Mesodermal cell (in vitro differentiated cells): ENCODE measurements at regions not wholly inside any gene's neighbourhood (a gene's known extent, or its start where the extent isn't known, plus 50 kb on each side); places are given as distances from the start of the nearest gene placed in this dataset.

Experiments used
- H3K27ac ChIP-seq: 2 replicates; pipeline ENCODE4 v1.7.0; 2013; ENCODE audit warnings: mild to moderate bottlenecking, low read depth, low read length, moderate library complexity; ENCODE audit not compliant: severe bottlenecking
- H3K36me3 ChIP-seq: 2 replicates; pipeline ENCODE4 v1.7.1; 2013; ENCODE audit warnings: mild to moderate bottlenecking, low read length, moderate library complexity; ENCODE audit not compliant: control insufficient read depth, insufficient read depth
- H3K4me1 ChIP-seq: one replicate; pipeline ENCODE4 v1.7.1; 2013; ENCODE audit warnings: mild to moderate bottlenecking, low read length; ENCODE audit not compliant: insufficient read depth, control insufficient read depth, poor library complexity, severe bottlenecking
- H3K4me3 ChIP-seq: 2 replicates; pipeline ENCODE4 v1.7.0; 2013; ENCODE audit warnings: low read length, control low read depth, mild to moderate bottlenecking; ENCODE audit not compliant: insufficient read depth, poor library complexity, severe bottlenecking; ENCODE audit errors: extremely low read depth
- H3K9me3 ChIP-seq: 2 replicates; pipeline ENCODE4 v1.7.1; 2013; ENCODE audit warnings: mild to moderate bottlenecking, low read length, moderate library complexity; ENCODE audit not compliant: control insufficient read depth
- WGBS, 2 experiments: methylation state at CpG; one replicate each; pipeline ENCODE4 v1.1.5; 2013; ENCODE audit warnings: missing lambda C conversion rate in 2 of 2; ENCODE audit not compliant: insufficient coverage in 2 of 2; 5-methylcytosine and 5-hydroxymethylcytosine counted together

GRCh38 chr7:41449694-41450093 is 253.2 kb downstream of the INHBA start:
- WGBS, 2 experiments: 89 to 93% methylated on average over 2 to 3 of the region's 5 CpGs
- no peak overlapping the region for H3K4me3 ChIP-seq
- H3K36me3 ChIP-seq: no peaks in the 10 kb centered on the region
- H3K9me3 ChIP-seq: no peaks in the 10 kb centered on the region
- H3K4me1 ChIP-seq: peaks cover 27% of the 10 kb centered on the region
- no peak overlapping the region for H3K27ac ChIP-seq

- WGBS, 2 experiments: 86 to 100% methylated on average over 1 to 2 of the region's 3 CpGs
- H3K4me3 ChIP-seq: no peak overlapping the region
Observed at GRCh38 chr7:41449286-41449685, 253.6 kb downstream of the INHBA start.

GRCh38 chr7:41448104-41448503 is 254.8 kb downstream of the INHBA start:
- H3K4me3 ChIP-seq: no peak overlapping the region
- peaks cover 27% of the 10 kb centered on the region for H3K4me1 ChIP-seq
- H3K36me3 ChIP-seq: no peaks in the 10 kb centered on the region
- peak overlapping the region; percentile 46 for H3K27ac ChIP-seq
- H3K9me3 ChIP-seq: no peaks in the 10 kb centered on the region

More at GRCh38 chr7:41449286-41449685, 253.6 kb downstream of the INHBA start:
- H3K27ac ChIP-seq: no peak overlapping the region
- no peaks in the 10 kb centered on the region for H3K9me3 ChIP-seq
- peaks cover 27% of the 10 kb centered on the region for H3K4me1 ChIP-seq
- no peaks in the 10 kb centered on the region for H3K36me3 ChIP-seq

DNA sequence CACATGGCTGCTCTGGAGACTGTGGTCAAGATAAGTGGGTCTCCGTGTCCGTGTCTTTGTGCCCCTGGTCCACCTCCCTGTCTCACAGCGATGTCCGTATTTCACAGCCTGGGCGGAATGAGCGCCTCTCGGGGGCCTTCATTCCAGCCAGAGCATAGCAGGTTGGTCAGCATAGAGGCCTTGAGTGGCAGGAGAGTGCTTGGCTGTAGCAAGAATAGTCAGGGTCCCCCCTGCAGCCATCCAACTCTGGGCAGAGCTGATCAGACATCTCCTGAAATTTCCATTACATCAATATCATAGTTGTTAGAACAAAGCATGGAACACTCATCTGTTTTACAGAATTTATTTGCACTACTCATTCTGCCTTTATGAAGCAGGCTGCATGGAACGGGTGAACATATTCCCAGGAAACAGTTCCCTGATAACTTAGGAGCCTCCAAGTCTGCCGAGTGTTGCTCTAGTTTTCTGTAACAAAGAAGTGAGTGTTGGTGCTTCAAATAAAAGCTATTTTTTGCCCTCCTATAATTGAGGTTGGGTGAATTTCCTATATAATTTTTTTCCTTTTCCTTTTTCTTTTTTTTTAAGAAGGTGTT is 255.3 kb downstream of the INHBA start:
- no peak overlapping the region for H3K4me3 ChIP-seq
- no peaks in the 10 kb centered on the region for H3K36me3 ChIP-seq
- H3K27ac ChIP-seq: peak overlapping the region; percentile 46
- WGBS, 2 experiments: 87 to 93% methylated on average over 7 to 8 of the region's 9 CpGs
- peaks cover 27% of the 10 kb centered on the region for H3K4me1 ChIP-seq
- no peaks in the 10 kb centered on the region for H3K9me3 ChIP-seq

DNA sequence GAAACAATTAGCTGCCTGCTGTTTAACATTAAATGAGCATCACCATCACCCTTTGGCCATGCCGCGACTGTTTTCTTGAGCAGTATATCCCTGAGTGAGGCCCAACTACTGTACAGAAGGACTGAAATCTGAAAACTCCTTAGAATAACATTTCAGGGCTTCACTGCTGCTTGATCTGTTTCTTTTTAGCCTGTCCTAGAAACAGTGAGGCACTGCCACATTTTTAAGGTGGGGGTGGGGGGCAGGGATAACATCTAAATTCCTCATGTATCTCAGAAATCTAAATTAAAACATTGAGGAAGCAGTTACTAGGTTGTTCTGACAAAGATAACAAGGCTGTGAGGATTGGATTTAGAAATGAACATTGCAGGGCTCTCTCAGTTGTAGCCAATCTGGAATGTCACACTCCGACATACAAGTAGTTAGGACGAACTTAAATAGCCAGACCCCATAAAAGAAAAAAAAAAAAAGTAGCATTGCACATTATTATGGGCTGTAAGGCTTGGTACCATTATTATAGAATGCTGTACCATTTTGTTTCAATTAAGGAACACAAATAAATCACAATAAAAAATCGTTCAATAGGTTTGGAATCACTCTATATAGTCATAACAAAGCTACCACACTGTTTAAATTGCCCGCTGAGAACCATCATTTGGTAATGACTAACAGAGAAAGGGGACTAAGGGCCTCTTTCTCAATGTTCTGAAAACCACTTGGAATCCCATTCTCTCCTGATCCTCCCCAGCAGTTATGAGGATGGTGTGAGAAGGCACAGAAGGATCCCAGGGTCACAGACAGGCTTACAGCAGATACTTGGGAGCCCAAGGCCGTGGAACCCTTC is 256.1 kb downstream of the INHBA start:
- 85 to 89% methylated on average over 4 to 5 of the region's 7 CpGs for WGBS, 2 experiments
- Histone ChIP-seq H3K9me3 (no peaks in the 10 kb centered on the region), H3K4me3 (no peak overlapping the region), H3K4me1 (peaks cover 27% of the 10 kb centered on the region), H3K27ac (peak overlapping the region; percentile 46), H3K36me3 (no peaks in the 10 kb centered on the region)

- Histone ChIP-seq H3K27ac (peak overlapping the region; percentile 20), H3K9me3 (no peaks in the 10 kb centered on the region), H3K4me3 (no peak overlapping the region), H3K36me3 (no peaks in the 10 kb centered on the region), H3K4me1 (peaks cover 27% of the 10 kb centered on the region)
- WGBS, 2 experiments: 90 to 94% methylated on average over 1 to 2 of the region's 3 CpGs
Observed at GRCh38 chr7:41445946-41446345, 256.9 kb downstream of the INHBA start.

DNA sequence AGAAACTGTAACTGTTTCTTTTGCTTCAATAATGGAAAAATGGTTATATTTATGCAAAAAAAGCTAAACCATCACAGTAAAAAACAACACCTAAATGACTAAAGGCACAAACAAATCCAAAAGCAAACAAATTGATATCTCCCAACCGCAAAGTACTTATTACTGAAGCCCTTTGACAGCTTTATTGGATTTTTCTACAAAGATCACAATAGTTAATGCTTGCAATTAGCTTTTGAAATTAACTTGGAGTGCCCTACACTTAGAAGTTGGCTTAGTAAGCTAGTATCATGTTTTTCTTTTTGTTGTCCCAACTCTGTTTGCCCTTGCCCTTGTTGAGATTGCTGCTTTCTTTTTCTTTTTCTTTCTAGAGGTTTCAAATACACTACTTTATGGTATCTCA is 257.5 kb downstream of the INHBA start:
- Histone ChIP-seq H3K27ac (no peak overlapping the region), H3K36me3 (no peaks in the 10 kb centered on the region), H3K9me3 (no peaks in the 10 kb centered on the region), H3K4me3 (no peak overlapping the region), H3K4me1 (peaks cover 27% of the 10 kb centered on the region)
- WGBS, 2 experiments: 88% methylated on average over 1 of the region's 1 CpG; no CpG with 5 or more reads in 1 of the 2 experiments

GRCh38 chr7:41439515-41439879 is 263.4 kb downstream of the INHBA start:
- no peak overlapping the region for H3K27ac ChIP-seq
- 82 to 89% methylated on average over 5 to 6 of the region's 7 CpGs for WGBS, 2 experiments

DNA sequence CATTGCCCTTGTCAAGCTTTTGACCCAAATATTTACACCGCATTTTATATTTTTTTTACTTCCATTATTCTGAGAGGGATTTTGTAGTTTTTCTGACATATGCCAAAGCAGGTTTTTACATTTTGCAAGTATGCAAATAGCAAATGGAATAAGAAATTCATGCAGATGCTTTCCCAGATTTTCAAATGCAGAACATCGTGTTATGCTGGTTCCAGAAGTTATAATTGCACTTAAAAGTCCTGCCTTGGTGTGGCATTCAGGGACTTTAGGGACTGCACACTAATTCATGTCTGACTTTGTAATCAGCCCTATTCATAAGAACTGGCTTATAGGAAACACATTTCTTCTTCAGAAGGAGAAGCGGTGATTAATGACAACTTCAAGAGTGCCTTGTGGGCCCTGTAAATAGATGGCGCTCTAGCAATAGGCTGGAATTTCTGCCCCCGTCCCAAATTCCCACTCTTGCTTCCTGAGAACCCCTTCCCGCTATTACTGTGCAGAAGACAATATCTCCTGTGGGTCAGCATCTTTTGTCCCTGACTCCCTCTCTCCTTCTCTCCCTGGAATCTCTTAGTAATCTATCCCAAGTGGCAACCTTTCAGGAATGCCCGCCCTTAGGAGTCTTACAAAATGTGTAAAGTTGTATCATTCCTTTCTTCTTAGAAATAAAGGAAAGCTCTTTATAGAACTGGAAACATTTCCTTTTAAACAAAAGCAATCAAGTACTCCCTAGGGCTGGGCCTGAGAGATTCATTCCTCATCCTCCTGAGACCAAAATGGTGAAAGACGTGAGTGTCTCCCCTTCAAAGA is 264.0 kb downstream of the INHBA start:
- no peaks in the 10 kb centered on the region for H3K36me3 ChIP-seq
- no peak overlapping the region for H3K4me3 ChIP-seq
- H3K4me1 ChIP-seq: peaks cover 8% of the 10 kb centered on the region
- H3K9me3 ChIP-seq: no peaks in the 10 kb centered on the region
- H3K27ac ChIP-seq: no peak overlapping the region
- WGBS, 2 experiments: 95 to 99% methylated on average over 6 of the region's 8 CpGs

More at GRCh38 chr7:41439515-41439879, 263.4 kb downstream of the INHBA start:
- no peaks in the 10 kb centered on the region for H3K36me3 ChIP-seq
- H3K4me1 ChIP-seq: peaks cover 8% of the 10 kb centered on the region
- H3K9me3 ChIP-seq: no peaks in the 10 kb centered on the region
- H3K4me3 ChIP-seq: no peak overlapping the region

- H3K9me3 ChIP-seq: no peaks in the 10 kb centered on the region
- no peak overlapping the region for H3K27ac ChIP-seq
- H3K4me3 ChIP-seq: no peak overlapping the region
- no peaks in the 10 kb centered on the region for H3K36me3 ChIP-seq
- H3K4me1 ChIP-seq: peaks cover 8% of the 10 kb centered on the region
- 91 to 93% methylated on average over 6 to 7 of the region's 10 CpGs for WGBS, 2 experiments
Observed at GRCh38 chr7:41437257-41438196, 265.4 kb downstream of the INHBA start.
